Nephron (organoid): ENCODE measurements at regions not wholly inside any gene's neighbourhood (a gene's known extent, or its start where the extent isn't known, plus 50 kb on each side); places are given as distances from the start of the nearest gene placed in this dataset.

Source experiments
- H3K27ac Mint-ChIP-seq, 3 experiments: 2 replicates each; pipeline ENCODE4 v1.8.0; 2020; ENCODE audit warnings: mixed read lengths in 3 of 3, mild to moderate bottlenecking in 2 of 3, moderate library complexity in 1 of 3
- H3K27me3 Mint-ChIP-seq: 2 replicates; pipeline ENCODE4 v1.8.0; 2021; ENCODE audit warnings: low read depth, mild to moderate bottlenecking, moderate library complexity, mixed read lengths
- H3K36me3 Mint-ChIP-seq: 2 replicates; pipeline ENCODE4 v1.8.0; 2020; ENCODE audit warnings: low read depth, mixed read lengths
- H3K4me1 Mint-ChIP-seq: 2 replicates; pipeline ENCODE4 v1.8.0; 2020; ENCODE audit warnings: mixed read lengths
- H3K4me3 Mint-ChIP-seq, 3 experiments: 2 replicates each; pipeline ENCODE4 v1.8.0; 2020; ENCODE audit warnings: mild to moderate bottlenecking in 3 of 3, mixed read lengths in 3 of 3, moderate library complexity in 2 of 3
- H3K9me3 Mint-ChIP-seq: 2 replicates; pipeline ENCODE4 v1.8.0; 2020; ENCODE audit warnings: mixed read lengths
- TF ChIP-seq, protein P1 (sequence below), 3 experiments: fragments of 200-600 bp; sonication (generic); IDR thresholded peaks; one replicate each; pipeline ENCODE4 v1.5.0; 2021; ENCODE audit warnings: antibody characterized with exemption in 3 of 3; ENCODE audit not compliant: unreplicated experiment in 3 of 3

DNA sequence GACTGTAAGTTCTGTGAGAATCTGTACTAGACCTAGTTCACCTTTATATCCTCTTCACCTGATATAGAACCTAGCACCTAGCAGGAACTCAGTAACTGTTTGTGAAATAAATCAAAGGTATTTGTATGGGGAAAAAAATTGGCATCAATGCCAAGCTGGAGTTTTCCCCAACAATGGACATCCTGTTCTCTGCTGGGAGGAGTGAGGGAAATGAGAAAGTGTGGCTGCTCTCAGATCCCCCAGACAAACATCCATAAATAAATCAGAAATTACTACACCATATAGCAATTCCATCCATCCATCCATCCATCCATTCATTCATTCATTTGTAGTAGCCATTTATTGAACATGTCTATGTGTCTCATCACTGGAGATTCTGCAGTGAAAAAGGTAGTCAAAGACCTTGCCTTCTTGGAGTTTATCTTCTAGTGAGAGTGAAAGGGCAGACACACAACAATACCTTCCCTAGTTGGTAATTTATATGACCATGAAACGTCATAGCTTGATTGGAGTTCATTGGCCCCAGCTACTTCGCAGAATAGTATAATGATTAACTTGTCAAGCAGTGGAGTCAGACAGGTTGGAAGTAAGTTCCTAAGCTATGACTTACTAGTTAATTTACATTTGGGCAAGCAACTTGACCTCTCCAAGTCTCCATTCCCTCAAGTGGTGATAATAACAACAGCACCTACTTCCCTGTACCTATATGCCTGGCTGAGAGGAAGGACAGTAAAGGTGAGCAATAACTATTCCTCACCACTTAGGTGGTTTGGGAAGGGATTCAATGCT is 98.7 kb upstream of the KIT start:
- H3K27me3 Mint-ChIP-seq, result no peaks in the 10 kb centered on the region

DNA sequence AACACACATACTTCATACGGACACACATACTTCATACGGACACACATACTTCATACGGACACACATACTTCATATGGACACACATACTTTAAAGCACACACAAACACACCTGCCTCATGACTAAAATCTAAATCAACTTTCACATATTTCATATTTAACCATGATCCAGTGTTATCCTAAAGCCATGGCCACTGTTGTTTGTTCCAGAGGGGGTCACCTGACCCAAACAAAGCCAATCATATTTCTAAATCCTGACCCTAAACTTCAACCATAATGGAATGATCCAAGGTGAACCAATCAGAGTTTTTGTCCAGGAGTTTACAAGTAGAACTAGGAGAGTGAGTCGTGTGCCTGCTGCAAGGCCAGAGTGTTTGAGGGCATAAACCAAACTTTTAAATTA is 97.2 kb upstream of the KIT start:
- Mint-ChIP-seq H3K9me3 (no peaks in the 10 kb centered on the region), H3K4me3 (no peak overlapping the region), H3K36me3 (no peaks in the 10 kb centered on the region), H3K27me3 (no peaks in the 10 kb centered on the region), H3K27ac (no peak overlapping the region), H3K4me1 (no peaks in the 10 kb centered on the region)
- TF ChIP-seq, protein P1, sequence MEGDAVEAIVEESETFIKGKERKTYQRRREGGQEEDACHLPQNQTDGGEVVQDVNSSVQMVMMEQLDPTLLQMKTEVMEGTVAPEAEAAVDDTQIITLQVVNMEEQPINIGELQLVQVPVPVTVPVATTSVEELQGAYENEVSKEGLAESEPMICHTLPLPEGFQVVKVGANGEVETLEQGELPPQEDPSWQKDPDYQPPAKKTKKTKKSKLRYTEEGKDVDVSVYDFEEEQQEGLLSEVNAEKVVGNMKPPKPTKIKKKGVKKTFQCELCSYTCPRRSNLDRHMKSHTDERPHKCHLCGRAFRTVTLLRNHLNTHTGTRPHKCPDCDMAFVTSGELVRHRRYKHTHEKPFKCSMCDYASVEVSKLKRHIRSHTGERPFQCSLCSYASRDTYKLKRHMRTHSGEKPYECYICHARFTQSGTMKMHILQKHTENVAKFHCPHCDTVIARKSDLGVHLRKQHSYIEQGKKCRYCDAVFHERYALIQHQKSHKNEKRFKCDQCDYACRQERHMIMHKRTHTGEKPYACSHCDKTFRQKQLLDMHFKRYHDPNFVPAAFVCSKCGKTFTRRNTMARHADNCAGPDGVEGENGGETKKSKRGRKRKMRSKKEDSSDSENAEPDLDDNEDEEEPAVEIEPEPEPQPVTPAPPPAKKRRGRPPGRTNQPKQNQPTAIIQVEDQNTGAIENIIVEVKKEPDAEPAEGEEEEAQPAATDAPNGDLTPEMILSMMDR (IDR thresholded peaks at IDR 0.05; ENCODE audit: unreplicated experiment in 3 of 3), result no peak

More for the DNA sequence above, 98.7 kb upstream of the KIT start:
- peak overlapping the region in 1 of 3 experiments; percentile 83 for H3K27ac Mint-ChIP-seq
- H3K9me3 Mint-ChIP-seq, result no peaks in the 10 kb centered on the region
- H3K4me1 Mint-ChIP-seq, result no peaks in the 10 kb centered on the region
- TF ChIP-seq, protein P1 (IDR thresholded peaks at IDR 0.05; ENCODE audit: unreplicated experiment in 3 of 3), result no peak
- no peak overlapping the region for H3K4me3 Mint-ChIP-seq
- no peaks in the 10 kb centered on the region for H3K36me3 Mint-ChIP-seq

DNA sequence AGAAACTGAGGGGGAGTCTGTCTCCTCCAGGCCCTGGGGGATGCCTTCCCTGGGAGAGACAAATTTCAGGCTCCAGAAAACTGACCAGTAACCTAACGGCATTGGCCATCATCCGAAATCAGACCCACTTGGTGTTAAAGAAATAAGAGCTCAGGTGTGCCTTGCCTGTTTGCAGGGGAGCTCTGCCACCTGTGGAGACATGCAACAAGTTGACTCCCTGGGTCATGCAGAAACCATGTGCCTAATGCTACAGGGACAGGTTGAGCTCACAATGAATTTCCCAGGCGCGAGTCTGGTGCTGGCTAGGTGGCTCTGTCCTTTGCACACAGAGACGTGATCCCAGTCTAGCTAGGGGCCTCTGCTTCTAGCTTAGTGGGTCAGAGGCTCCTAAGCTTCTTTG is 95.8 kb upstream of the KIT start:
- H3K36me3 Mint-ChIP-seq, result no peaks in the 10 kb centered on the region
- no peaks in the 10 kb centered on the region for H3K9me3 Mint-ChIP-seq
- no peak overlapping the region for H3K4me3 Mint-ChIP-seq
- no peak overlapping the region for H3K27ac Mint-ChIP-seq
- H3K27me3 Mint-ChIP-seq, result no peaks in the 10 kb centered on the region
- no peaks in the 10 kb centered on the region for H3K4me1 Mint-ChIP-seq
- TF ChIP-seq, protein P1 (IDR thresholded peaks at IDR 0.05; ENCODE audit: unreplicated experiment in 3 of 3), result no peak

DNA sequence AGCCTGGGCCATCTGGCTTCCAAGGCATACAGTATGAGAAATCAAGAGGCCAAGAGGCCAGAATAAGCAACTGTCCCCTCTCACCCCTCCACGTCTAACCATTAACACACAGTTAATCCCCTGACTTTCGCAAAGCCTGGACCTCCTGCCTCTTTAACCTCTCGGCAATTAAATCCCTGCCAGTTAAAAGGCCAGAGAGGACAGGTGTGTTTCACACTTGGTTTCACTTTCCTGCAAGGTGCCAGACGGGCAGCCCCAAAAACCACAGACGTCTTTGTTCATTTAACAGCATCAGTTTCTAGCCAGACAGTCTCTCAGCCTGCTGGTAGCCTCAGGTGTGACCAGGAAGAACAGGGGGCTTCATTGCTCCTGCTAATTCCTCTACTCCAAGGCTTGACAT is 91.1 kb upstream of the KIT start:
- no peaks in the 10 kb centered on the region for H3K36me3 Mint-ChIP-seq
- no peak overlapping the region for H3K4me3 Mint-ChIP-seq
- no peaks in the 10 kb centered on the region for H3K9me3 Mint-ChIP-seq
- no peaks in the 10 kb centered on the region for H3K27me3 Mint-ChIP-seq
- peak overlapping the region in 1 of 3 experiments; percentile 50 for H3K27ac Mint-ChIP-seq
- no peaks in the 10 kb centered on the region for H3K4me1 Mint-ChIP-seq
- TF ChIP-seq, protein P1 (IDR thresholded peaks at IDR 0.05; ENCODE audit: unreplicated experiment in 3 of 3), result no peak

DNA sequence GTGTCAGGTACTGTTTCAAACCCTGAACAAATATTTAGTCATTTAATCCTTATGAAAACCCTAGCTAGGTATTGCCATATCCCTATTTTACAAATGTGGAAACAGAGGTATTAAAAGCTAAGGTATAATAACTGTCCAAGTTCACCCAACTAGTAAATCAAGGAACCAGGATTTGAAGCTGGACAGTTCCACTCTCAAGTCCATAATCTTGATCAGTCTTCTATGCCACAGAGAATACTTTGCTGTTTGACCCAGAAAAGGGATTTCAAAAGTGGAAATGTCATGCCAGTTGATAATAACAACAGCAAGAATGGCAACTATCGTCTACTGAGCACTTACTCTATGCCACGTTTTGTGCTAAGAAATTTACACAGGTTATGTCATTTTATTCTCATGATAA is 90.4 kb upstream of the KIT start:
- no peaks in the 10 kb centered on the region for H3K27me3 Mint-ChIP-seq
- H3K27ac Mint-ChIP-seq, result no peak overlapping the region
- TF ChIP-seq, protein P1 (IDR thresholded peaks at IDR 0.05; ENCODE audit: unreplicated experiment in 3 of 3), result no peak
- H3K4me3 Mint-ChIP-seq, result no peak overlapping the region
- no peaks in the 10 kb centered on the region for H3K36me3 Mint-ChIP-seq
- no peaks in the 10 kb centered on the region for H3K4me1 Mint-ChIP-seq
- no peaks in the 10 kb centered on the region for H3K9me3 Mint-ChIP-seq

DNA sequence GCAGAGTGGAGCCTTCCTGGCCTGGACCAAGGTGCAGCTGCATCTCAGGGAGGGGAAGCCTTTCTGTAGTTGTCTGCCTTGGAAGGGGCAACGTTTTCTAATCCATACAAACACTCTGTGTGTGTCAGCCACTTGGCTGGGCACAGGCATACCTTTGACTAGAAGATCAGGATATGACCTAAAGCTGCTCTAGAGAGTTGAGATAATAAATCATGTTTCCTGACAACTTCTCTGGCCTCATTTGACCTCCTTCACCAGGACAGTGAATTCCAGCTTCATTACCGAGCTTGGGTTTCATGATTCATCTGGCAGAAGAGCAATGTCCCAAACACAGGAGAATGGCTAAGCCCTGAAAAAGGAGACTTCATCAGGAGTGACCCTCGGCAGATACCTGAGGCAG is 89.6 kb upstream of the KIT start:
- H3K36me3 Mint-ChIP-seq, result no peaks in the 10 kb centered on the region
- H3K4me3 Mint-ChIP-seq, result no peak overlapping the region
- no peaks in the 10 kb centered on the region for H3K27me3 Mint-ChIP-seq
- H3K9me3 Mint-ChIP-seq, result no peaks in the 10 kb centered on the region
- TF ChIP-seq, protein P1 (IDR thresholded peaks at IDR 0.05; ENCODE audit: unreplicated experiment in 3 of 3), result no peak
- H3K27ac Mint-ChIP-seq, result no peak overlapping the region
- no peaks in the 10 kb centered on the region for H3K4me1 Mint-ChIP-seq
